Lung (tissue), 11 donors: ENCODE measurements at regions not wholly inside any gene's neighbourhood (a gene's known extent, or its start where the extent isn't known, plus 50 kb on each side); places are given as distances from the start of the nearest gene placed in this dataset.

ENCODE experiments used
- ATAC-seq: fragments of 200-7000 bp; cut with Tn5 transposase; one replicate; pipeline ENCODE4 v1.9.1; 2020; ENCODE audit warnings: moderate number of reproducible peaks; ENCODE audit not compliant: insufficient read depth, low FRiP score
- DNase-seq, 3 donors: peaks; one replicate each; pipeline ENCODE4 v3.0.0-alpha.2; 2013 to 2017
- H3K27ac ChIP-seq, 2 donors: one replicate each; pipeline ENCODE4 v1.5.1; 2013; ENCODE audit warnings: mild to moderate bottlenecking in 2 of 2, moderate library complexity in 2 of 2, control low read depth in 1 of 2, inconsistent platforms in 1 of 2, low read depth in 1 of 2, low read length in 1 of 2
- H3K27me3 ChIP-seq, 3 donors: one replicate each; pipeline ENCODE4 v1.5.1; 2013; ENCODE audit warnings: low read length in 2 of 3; ENCODE audit not compliant: control insufficient read depth in 3 of 3, insufficient read depth in 3 of 3
- H3K36me3 ChIP-seq, 4 donors: one replicate each; pipeline ENCODE4 v1.5.1; 2013; ENCODE audit warnings: low read length in 4 of 4, mild to moderate bottlenecking in 1 of 4, moderate library complexity in 1 of 4; ENCODE audit not compliant: control insufficient read depth in 4 of 4, insufficient read depth in 4 of 4
- H3K4me1 ChIP-seq, 5 donors: one replicate each; pipeline ENCODE4 v1.5.1; 2013; ENCODE audit warnings: low read length in 5 of 5, mild to moderate bottlenecking in 2 of 5, moderate library complexity in 1 of 5; ENCODE audit not compliant: control insufficient read depth in 5 of 5, insufficient read depth in 5 of 5
- H3K4me3 ChIP-seq: one replicate; pipeline ENCODE4 v1.5.1; 2013; ENCODE audit warnings: mild to moderate bottlenecking, control low read depth, moderate library complexity
- H3K9ac ChIP-seq, 2 donors: one replicate each; pipeline ENCODE4 v1.5.1; 2013; ENCODE audit warnings: low read length in 2 of 2, control low read depth in 1 of 2; ENCODE audit not compliant: insufficient read depth in 1 of 2
- H3K9me3 ChIP-seq, 4 donors: one replicate each; pipeline ENCODE4 v1.5.1; 2013; ENCODE audit warnings: low read length in 3 of 4, mild to moderate bottlenecking in 1 of 4, moderate library complexity in 1 of 4; ENCODE audit not compliant: control insufficient read depth in 4 of 4, insufficient read depth in 3 of 4
- CTCF ChIP-seq: IDR thresholded peaks from 2 replicates; pipeline ENCODE4 v1.5.1; 2012; ENCODE audit warnings: mild to moderate bottlenecking; ENCODE audit errors: control extremely low read depth, extremely low read depth
- WGBS, 2 donors: extraction: QIAGEN DNeasy Blood & Tissue Kit; methylation state at CpG; one replicate each; pipeline ENCODE4 v1.1.7; 2013; 5-methylcytosine and 5-hydroxymethylcytosine counted together
- donor health status: control.
- donor health status: control.
- donor health status: Bipolar disorder and iron deficiency.
- donor health status: healthy.
- donor health status: DM: yes; HTN: yes; CAD: no.

- ATAC-seq (no peak), DNase-seq (no peak)
- no peak for TF ChIP-seq CTCF
- no peak overlapping the region for H3K9ac ChIP-seq
- H3K4me3 ChIP-seq: no peak overlapping the region
- H3K27ac ChIP-seq: no peak overlapping the region
- peaks cover 0 to 2% (median 0%) of the 10 kb centered on the region in 4 donors for H3K9me3 ChIP-seq
- 84 to 90% methylated on average over 14 of the region's 14 CpGs for WGBS, 2 donors
- peaks cover 0 to 3% (median 3%) of the 10 kb centered on the region in 3 donors for H3K27me3 ChIP-seq
- H3K36me3 ChIP-seq: no peaks in the 10 kb centered on the region
- H3K4me1 ChIP-seq: peaks cover 0 to 30% (median 12%) of the 10 kb centered on the region in 5 donors
Observed at GRCh38 chr19:29409076-29409862, 116.5 kb upstream of the VSTM2B start.

GRCh38 chr19:29410601-29411000 lies 115.2 kb upstream of the VSTM2B start:
- H3K9me3 ChIP-seq: peaks cover 0 to 2% (median under 1%) of the 10 kb centered on the region in 4 donors
- peaks cover 0 to 19% (median 12%) of the 10 kb centered on the region in 5 donors for H3K4me1 ChIP-seq
- no peak for ATAC-seq
- no peaks in the 10 kb centered on the region for H3K36me3 ChIP-seq
- H3K9ac ChIP-seq: no peak overlapping the region
- H3K27me3 ChIP-seq: peaks cover 0 to 3% (median 3%) of the 10 kb centered on the region in 3 donors
- TF ChIP-seq CTCF: no peak
- peak; percentile 27 to 75 (median 60) for DNase-seq
- H3K27ac ChIP-seq: no peak overlapping the region
- H3K4me3 ChIP-seq: no peak overlapping the region
- WGBS, 2 donors: 65 to 79% methylated on average over 2 of the region's 2 CpGs

DNA sequence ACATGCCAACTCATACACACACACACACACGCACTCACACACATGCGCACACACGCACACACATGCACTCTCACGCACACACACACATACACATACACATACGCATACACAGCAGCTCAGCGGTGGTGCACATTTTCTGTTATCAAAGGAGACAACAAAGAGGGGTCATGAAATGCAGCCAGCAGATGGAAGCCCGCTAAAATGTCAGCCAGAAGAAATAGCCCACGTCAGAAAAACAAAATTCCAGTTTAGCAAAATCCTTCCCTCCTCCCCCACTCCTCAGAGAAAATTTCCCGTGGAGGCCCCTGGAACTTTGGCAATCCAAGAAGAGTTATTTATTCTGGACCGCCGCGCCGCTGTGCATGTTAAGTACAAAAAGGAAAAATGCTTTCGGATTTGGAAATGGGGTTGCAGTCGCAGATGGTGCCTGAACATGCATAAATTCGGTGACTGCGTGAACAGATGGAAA lies 114.6 kb upstream of the VSTM2B start:
- Histone ChIP-seq H3K9me3 (peaks cover 0 to 3% (median 1%) of the 10 kb centered on the region in 4 donors), H3K4me3 (no peak overlapping the region), H3K36me3 (no peaks in the 10 kb centered on the region), H3K9ac (no peak overlapping the region), H3K4me1 (peaks cover 0 to 19% (median 12%) of the 10 kb centered on the region in 5 donors), H3K27me3 (peaks cover 0 to 3% (median 3%) of the 10 kb centered on the region in 3 donors), H3K27ac (no peak overlapping the region)
- TF ChIP-seq CTCF: no peak
- DNase-seq (peak; percentile 70 to 88 (median 87)), ATAC-seq (no peak)
- WGBS, 2 donors: 71 to 79% methylated on average over 17 of the region's 17 CpGs
